Calu3 (cell line): ENCODE measurements at regions not wholly inside any gene's neighbourhood (a gene's known extent, or its start where the extent isn't known, plus 50 kb on each side); places are given as distances from the start of the nearest gene placed in this dataset.

Experiments used
- BruUV-seq: library from RNA; stranded (reverse); fragments of 400-500 nt; replicated peaks from 2 replicates; lab custom pipeline; 2021; lab: Mats Ljungman, UMichigan
- CTCF ChIA-PET: fragments of 300-600 bp; sonication (Branson Sonifier 250); formaldehyde crosslinking; loops from one replicate; lab custom pipeline; 2022; ENCODE audit warnings: antibody characterized with exemption; lab: Charles Lee
- DNase-seq: peaks from one replicate; pipeline ENCODE4 v3.0.0; 2022
- H3K27ac Mint-ChIP-seq: one replicate; pipeline ENCODE4 v1.8.0; 2022; ENCODE audit warnings: mixed read lengths; ENCODE audit not compliant: unreplicated experiment
- H3K27me3 Mint-ChIP-seq: one replicate; pipeline ENCODE4 v1.8.0; 2022; ENCODE audit warnings: mixed read lengths; ENCODE audit not compliant: unreplicated experiment
- H3K36me3 Mint-ChIP-seq: one replicate; pipeline ENCODE4 v1.8.0; 2022; ENCODE audit warnings: mild to moderate bottlenecking, moderate library complexity, mixed read lengths; ENCODE audit not compliant: insufficient read depth, unreplicated experiment
- H3K4me1 Mint-ChIP-seq: one replicate; pipeline ENCODE4 v1.8.0; 2022; ENCODE audit warnings: mild to moderate bottlenecking, low read depth, mixed read lengths; ENCODE audit not compliant: unreplicated experiment
- H3K4me3 Mint-ChIP-seq: one replicate; pipeline ENCODE4 v1.8.0; 2022; ENCODE audit warnings: mild to moderate bottlenecking, low read depth, moderate library complexity, mixed read lengths; ENCODE audit not compliant: unreplicated experiment
- H3K9me3 Mint-ChIP-seq: one replicate; pipeline ENCODE4 v1.8.0; 2022; ENCODE audit warnings: low read depth, mixed read lengths; ENCODE audit not compliant: unreplicated experiment
- CTCF ChIP-seq: fragments of 200-600 bp; IDR thresholded peaks from one replicate; pipeline ENCODE4 v1.8.0; 2022; ENCODE audit warnings: antibody characterized with exemption; ENCODE audit not compliant: unreplicated experiment
- intact Hi-C: fragments of 100-400 bp; cut with micrococcal nuclease; formaldehyde crosslinking; loops from one replicate; pipeline ENCODE4 v1.10.0; 2022; ENCODE audit not compliant: unreplicated experiment

DNA sequence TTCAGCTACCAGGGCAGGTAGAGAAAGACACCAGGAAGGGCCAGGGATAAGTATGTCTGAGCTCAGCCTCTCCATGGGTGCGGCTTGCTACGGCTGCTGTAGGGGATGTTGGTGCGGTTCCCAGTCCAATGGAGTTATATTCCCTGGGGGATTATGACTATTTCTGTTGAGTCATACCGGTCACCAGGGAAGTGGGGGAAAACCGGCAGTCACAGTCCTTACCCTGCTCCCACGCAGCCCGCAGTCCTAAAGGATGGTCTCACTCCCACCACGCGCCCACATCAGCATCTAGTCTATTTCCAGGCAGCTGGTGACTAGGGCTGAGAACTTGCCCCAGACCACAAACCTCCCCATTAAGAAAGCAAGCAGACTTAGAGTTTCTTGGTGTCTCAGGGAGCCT lies 191.6 kb downstream of the VEGFC start:
- H3K27me3 Mint-ChIP-seq, result no peaks in the 10 kb centered on the region
- no TSS peak for BruUV-seq
- H3K36me3 Mint-ChIP-seq, result no peaks in the 10 kb centered on the region
- CTCF ChIA-PET, result no interaction called here
- no peak overlapping the region for H3K27ac Mint-ChIP-seq
- no peak for DNase-seq
- intact Hi-C loops, result no loop called here
- peaks cover 3% of the 10 kb centered on the region for H3K9me3 Mint-ChIP-seq
- no peak overlapping the region for H3K4me3 Mint-ChIP-seq
- no peaks in the 10 kb centered on the region for H3K4me1 Mint-ChIP-seq
- no peak for TF ChIP-seq CTCF

DNA sequence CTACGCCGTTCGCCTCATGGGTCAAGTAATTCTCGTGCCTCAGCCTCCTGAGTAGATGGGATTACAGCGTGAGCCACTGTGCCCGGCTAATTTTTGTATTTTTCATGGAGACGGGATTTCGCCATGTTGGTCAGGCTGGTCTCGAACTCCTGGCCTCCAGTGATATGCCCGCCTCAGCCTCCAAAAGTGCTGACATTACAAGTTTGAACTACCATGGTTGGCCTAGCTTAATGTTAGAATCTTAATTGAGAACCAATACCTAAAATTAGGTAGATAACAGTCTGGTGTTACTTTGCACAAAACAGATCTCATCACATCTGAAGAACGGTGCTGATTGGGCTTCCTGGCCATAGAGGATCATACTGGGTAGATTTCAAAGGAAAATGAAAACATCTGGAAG lies 184.9 kb downstream of the VEGFC start:
- BruUV-seq, result no TSS peak
- TF ChIP-seq CTCF, result no peak

GRCh38 chr4:176608346-176608745 lies 184.4 kb downstream of the VEGFC start:
- DNase-seq, result no peak
- H3K27me3 Mint-ChIP-seq, result no peaks in the 10 kb centered on the region
- CTCF ChIA-PET, result no interaction called here
- no peaks in the 10 kb centered on the region for H3K36me3 Mint-ChIP-seq
- no peaks in the 10 kb centered on the region for H3K4me1 Mint-ChIP-seq
- H3K4me3 Mint-ChIP-seq, result no peak overlapping the region
- peaks cover 3% of the 10 kb centered on the region for H3K9me3 Mint-ChIP-seq
- no TSS peak for BruUV-seq
- intact Hi-C loops, result no loop called here
- H3K27ac Mint-ChIP-seq, result no peak overlapping the region
- no peak for TF ChIP-seq CTCF

More for the DNA sequence above, 184.9 kb downstream of the VEGFC start:
- Mint-ChIP-seq H3K4me1 (no peaks in the 10 kb centered on the region), H3K4me3 (no peak overlapping the region), H3K27ac (no peak overlapping the region), H3K36me3 (no peaks in the 10 kb centered on the region), H3K27me3 (no peaks in the 10 kb centered on the region), H3K9me3 (peaks cover 3% of the 10 kb centered on the region)
- intact Hi-C loops, result no loop called here
- DNase-seq, result no peak
- CTCF ChIA-PET, result no interaction called here

GRCh38 chr4:176610594-176610993 lies 182.1 kb downstream of the VEGFC start:
- Mint-ChIP-seq H3K27ac (no peak overlapping the region), H3K36me3 (no peaks in the 10 kb centered on the region), H3K9me3 (peaks cover under 1% of the 10 kb centered on the region), H3K4me3 (no peak overlapping the region), H3K4me1 (no peaks in the 10 kb centered on the region), H3K27me3 (no peaks in the 10 kb centered on the region)
- intact Hi-C loops, result no loop called here
- DNase-seq, result no peak
- BruUV-seq, result no TSS peak
- CTCF ChIA-PET, result no interaction called here
- no peak for TF ChIP-seq CTCF
